Fibroblast of skin of back (primary cell): ENCODE measurements at regions not wholly inside any gene's neighbourhood (a gene's known extent, or its start where the extent isn't known, plus 50 kb on each side); places are given as distances from the start of the nearest gene placed in this dataset.
"Not testable (repeated sequence)": the region's sequence is repeated elsewhere in the genome, so short reads cannot be mapped to it uniquely, and the experiment has no call there.

Experiments
- DNase-seq: peaks from one replicate; pipeline ENCODE4 v3.0.0-alpha.2; 2013

DNA sequence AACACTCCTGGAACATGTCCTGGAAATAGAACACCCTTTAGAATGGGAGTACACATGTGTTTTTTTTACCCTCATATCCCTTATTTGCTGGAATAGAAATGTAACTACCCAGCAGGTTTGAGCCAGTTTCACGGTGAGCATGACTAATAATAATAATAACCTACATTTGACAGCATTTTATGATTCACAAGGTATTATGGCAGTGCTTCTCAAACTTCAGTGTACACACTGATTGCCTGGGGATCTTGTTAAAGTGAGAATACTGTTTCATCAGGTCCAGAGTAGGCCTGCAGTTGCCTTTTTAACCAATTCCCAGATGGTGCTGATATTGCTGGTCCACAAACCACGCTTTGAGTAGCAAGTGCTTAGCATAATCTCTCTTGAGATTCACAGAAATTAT lies 63.9 kb downstream of the NFKBIZ start:
- DNase-seq = peak; percentile 44

DNA sequence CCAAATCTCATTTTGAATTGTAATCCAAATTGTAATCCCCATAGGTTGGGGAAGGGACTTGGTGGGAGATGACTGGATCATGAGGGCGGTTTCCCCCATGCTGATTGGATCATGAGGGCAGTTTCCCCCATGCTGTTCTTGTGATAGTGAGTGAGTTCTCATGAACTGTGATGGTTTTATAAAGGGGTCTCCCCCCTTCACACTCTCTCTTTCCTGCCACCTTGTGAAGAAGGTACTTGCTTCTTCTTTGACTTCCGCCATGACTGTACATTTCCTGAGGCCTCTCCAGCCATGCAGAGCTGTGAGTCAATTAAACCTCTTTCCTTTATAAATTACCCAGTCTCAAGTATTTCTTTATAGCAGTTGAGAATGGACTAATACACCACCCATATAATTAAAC lies 68.4 kb downstream of the NFKBIZ start:
- DNase-seq = not testable (repeated sequence)

DNA sequence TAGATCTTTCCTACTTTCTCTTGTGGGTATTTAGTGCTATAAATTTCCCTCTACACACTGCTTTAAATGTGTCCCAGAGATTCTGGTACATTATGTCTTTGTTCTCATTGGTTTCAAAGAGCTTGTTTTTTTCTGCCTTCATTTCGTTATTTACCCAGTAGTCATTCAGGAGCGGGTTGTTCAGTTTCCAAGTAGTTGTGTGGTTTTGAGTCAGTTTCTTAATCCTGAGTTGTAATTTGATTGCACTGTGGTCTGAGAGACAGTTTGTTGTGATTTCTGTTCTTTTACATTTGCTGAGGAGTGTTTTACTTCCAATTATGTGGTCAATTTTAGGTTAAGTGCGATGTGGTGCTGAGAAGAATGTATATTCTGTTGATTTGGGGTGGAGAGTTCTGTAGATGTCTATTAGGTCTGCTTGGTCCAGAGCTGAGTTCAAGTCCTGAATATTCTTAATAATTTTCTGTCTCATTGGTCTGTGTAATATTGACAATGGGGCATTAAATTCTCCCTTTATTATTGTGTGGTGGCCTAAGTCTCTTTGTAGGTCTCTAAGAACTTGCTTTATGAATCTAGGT lies 72.9 kb downstream of the NFKBIZ start:
- not testable (repeated sequence) for DNase-seq

DNA sequence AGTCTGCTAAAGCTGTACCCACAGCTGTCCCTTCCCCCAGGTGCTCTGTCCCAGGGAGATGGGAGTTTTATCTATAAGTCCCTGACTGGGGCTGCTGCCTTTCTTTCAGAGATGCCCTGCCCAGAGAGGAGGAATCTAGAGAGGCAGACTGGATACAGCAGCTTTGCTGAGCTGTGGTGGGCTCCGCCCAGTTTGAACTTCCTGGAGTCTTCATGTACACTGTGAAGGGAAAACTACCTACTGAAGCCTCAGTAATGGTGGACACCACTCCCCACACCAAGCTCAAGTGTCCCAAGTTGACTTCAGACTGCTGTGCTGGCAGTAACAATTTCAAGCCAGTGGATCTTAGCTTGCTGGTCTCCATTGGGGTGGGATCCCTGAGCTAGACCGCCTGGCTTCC lies 75.3 kb downstream of the NFKBIZ start:
- DNase-seq = not testable (repeated sequence)

DNA sequence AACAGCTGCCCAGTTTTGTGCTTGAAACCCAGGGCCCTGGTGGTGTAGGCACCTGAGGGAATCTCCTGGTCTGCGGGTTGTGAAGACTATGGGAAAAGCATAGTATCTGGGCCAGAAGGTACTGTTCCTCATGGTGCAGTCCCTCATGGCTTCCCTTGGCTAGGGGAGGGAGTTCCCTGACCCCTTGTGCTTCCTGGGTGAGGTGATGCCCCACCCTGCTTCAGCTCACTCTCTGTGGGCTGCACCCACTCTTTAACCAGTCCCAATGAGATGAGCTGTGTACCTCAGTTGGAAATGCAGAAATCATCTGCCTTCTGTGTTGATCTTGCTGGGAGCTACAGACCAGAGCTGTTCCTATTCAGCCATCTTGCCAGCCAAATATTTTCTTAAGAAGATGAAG lies 75.8 kb downstream of the NFKBIZ start:
- DNase-seq = not testable (repeated sequence)

DNA sequence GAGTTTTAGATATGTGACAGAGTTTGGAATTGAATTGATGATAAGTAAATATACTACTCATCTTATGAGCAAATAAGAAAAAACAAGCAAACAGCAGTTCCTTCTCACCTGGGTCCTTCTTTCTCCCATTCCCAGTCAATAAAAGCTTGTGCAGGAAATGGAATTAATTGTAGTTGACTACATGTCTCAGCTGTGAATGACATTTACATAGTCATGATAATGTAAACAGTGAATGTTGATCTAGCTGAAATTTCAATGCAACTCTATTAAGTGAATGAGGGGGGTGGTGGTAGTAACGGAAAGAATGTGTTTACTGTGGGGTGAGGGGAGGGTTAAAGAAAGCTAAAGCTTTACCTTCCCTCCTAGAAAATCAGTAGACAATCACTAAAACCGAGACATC lies 76.2 kb downstream of the NFKBIZ start:
- no peak for DNase-seq

DNA sequence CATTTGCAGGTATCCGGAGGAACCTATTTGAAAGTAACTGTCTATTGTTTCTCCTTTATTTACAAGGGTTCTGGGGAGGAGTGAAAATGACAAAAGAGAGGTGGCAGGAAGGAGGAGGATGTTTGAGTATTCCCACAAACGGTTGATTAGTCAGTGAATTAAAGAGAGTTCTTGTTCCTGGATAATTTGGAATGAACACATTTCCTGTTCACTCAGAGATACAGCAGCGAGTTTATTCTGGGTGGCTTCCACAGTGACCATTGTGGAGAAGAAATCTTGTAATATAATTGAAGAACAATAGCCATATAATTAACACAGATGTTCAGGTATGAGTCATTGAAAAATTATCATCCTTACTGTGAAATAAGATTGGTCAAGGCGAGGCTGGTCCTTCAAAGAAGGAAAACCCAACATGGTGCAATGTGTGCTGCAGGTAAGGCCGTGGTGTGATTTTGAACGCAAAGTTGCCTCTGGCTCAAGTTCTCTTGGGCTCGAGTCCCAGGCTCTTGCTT lies 77.3 kb downstream of the NFKBIZ start:
- DNase-seq = peak; percentile 44

DNA sequence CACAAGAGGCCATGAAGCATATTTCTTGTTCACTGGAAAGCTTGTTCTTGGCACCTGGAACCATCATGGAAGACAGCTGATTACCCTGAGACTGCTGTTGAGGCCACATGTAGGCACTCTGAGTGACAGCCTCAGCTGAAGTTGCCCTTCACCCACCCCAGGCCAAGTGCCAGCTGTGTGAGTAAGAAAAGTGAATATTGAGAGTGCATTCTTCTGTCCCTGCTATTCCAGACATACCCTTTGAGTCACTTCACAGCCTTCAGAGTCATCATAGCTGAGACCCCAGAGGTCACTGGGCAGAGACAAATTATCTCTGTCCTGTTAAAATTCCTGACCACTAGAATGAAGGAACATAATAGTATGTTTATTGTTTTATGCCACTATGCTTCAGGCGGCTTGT lies 79.6 kb downstream of the NFKBIZ start:
- DNase-seq = peak; percentile 93

DNA sequence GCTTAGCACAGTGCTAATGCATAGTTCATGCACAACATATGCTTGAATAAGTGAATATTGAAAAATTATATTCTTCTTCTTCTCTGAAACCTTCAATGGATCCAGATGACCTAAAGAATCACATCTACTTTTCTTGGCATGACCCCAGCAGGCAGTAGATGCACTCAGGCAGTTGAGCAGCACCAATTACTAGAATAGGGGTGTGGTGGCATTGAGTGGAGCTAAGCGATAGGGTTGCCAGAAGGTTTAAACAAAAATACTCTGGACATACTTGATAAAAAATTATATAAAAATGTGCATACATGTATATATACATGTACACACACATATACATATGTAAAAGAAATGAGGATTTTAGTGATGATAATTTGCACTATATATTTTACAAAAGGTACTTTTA lies 81.8 kb downstream of the NFKBIZ start:
- no peak for DNase-seq

DNA sequence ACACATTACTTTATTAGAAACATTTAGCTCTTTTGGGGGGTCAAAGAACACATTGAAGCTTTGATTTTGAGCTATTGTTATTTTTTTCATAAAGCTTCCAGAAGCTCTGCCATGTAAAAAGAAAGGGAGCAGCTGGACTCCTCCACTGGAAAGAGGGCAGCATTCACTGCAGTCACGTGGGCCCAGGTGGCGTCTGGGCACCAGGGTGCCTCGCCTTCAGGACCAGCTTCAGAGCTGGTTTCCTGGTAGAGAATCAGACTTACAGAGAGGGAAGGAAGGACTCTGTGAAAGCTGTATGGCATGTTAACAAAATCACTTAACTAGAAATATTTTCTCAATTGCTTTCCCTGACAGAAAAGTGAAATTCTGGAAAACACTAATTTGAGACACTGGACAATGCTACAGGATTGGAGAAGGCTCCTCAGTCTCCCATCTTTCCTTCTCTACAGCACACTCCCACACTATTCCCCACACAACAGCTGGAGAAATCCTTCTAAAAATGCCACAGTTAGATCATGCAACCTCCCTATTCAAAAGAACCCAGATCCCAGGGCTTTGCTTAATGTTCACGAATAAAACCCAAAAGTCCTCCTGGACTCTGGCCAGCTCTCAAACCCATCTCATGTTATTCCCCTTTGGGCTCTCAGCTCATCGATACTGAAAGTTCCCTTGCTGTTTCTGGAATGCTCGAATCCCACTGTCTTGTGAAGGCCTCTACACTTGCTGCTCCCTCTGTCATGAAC lies 83.2 kb downstream of the NFKBIZ start:
- DNase-seq = no peak

DNA sequence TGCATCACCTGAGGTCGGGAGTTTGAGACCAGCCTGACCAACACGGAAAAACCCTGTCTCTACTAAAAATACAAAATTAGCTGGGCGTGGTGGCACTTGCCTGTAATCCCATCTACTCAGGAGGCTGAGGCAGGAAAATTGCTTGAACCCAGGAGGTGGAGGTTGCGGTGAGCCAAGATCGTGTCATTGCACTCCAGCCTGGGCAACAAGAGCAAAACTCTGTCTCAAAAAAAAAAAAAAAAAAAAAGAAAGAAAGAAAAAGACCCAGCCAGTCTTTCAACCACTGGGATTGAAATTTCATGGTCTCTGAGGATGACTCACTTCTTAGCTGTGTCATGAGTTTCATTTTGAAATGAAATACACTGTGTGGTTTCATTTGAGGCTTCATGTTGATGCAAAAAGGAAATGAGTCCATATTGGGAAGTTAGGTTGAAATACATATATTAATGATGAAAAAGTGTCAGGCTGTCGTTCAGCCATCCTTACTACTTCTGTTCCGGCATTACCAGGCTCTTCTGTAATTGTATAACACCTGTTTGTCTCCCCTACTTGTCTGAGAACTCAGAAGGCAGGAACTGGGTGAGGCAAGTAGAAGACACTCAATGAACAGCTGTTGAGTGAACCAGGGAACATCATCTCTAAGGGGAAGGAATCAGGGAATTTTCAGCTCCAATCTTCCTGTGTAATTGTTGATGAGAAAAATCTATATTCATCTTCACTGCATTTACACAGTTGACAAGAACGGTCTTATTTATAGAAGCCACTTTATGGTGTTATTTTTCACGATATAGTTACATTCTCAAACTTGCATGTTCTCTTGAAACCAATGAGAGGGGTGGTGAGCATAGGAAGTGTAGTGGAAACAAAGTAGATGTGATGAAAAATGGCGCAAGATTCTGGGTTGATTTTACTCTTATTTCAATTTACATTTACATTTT lies 87.4 kb downstream of the NFKBIZ start:
- DNase-seq = peak; percentile 92

DNA sequence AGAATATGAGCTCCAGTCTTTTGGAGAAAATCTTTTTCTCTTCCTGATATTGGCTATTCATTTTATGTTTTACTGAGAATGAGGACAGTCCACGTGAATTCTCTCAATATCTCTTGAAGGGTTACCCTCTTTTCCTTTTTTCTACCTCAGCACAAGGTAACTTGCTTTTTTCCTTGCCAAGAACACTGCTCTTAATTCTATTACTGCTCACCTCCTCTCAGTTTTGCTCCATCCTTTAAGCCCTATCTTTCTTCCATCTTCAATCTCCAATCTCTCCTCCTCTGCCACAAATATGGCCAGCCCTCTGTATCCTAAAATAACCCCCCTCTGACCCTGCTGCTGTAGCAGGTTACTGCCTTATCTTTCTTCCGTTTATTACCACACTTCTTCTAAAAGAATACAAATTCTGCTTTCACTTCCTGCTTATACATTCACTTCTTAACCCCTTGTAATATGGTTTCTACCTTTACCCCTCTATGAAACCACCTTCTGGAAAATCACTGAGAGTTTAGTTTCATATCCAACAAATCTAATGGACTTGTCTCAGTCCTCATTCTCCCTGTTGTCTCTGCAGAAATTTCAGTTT lies 89.0 kb downstream of the NFKBIZ start:
- DNase-seq = no peak

DNA sequence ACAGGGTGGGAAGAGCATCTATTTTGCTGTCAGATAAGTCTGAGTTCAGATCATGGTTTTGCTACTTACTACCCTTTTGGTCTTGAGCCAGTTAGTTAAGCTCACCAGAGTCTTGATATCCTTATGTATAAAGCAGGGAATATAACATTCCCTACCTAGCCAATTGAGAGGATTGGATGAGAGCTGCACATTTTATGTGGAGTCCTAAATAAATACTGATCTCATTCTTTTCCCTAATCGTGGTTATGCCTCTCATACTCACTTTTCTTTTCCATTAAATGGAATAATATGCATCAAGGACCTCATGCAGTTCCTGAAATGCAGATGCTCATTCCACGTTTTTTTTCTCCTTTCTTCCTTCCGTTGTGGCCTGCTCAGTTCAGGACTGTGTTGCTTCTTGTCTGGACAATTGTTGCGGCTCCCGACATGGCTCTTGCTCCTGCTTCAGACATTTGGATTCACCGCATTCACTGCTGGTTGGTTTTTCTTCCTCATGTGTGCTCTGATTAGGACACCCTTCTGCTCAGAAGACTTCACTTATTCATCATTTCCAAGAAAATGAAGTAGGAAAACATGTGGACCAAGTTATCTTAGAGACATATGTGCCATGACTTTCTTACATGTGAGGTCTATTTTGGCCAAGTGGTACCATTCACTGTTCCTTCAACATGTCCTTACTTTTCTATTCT lies 90.2 kb downstream of the NFKBIZ start:
- DNase-seq = peak; percentile 60

DNA sequence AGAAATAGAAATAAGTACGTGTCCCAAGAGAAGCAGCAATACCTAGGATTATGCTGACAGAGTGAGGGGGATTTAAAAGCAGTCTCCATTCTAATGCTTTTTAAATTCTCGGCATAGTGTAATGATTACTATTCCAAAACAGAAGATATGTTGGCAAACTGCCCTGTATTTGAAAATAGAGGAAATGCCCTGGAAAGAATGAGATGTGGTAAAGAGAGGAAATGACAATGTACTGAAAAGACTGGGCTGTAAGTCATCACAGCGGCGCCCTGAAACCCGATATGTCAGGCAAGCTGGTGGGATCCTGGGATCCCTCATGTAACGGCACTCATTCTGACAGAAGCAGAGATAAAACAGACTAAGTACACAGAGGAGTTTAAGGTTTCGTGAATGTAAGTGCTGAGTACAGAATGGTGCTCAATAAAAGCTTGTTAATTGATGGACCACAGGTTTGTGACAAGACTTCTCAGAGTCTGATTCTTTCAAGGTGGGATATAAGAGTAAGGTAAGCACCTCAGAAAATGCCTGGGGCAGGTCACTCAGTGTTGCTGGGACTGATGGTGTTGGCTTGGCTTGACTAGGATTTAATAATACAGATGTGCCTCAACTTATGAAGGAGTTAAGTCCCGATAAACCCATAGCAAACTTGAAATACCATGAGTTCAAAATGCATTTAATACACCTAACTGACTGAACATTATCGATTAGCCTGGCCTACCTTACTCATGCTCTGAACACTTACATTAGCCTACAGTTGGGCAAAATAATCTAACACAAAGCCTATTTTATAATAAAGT lies 91.4 kb downstream of the NFKBIZ start:
- peak; percentile 99 for DNase-seq

DNA sequence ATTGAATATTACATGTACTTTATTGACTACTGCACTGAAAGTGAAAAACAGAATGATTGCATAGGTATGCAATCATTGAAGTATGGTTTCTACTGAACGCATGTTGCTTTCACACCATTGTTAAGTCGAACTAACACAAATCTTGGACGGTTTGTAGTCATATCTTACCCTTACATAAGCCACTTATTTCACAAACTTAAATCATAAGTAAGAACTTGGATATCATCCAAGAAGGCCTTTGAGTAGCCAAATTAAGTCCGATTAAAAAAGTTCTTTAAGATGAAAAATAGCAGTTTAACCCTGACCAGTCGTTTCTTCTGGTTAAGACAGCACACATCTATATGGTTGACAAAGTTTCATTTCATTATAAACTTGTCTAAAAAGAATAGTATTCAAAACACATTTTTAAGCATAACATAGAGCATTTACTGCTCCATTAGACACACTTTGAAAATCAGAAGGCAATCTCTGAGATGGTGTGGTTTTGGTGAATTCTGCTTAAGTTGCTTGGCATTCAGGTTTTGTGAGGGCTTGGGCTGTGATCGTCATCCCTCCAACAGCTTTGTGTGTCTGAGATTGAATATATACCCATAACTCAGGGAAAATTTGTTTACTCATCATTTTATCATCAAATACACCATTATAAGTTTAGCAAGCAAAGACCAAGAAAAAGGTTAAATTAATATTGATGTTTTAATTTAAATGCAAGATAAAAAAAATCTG lies 92.2 kb downstream of the NFKBIZ start:
- DNase-seq = no peak

DNA sequence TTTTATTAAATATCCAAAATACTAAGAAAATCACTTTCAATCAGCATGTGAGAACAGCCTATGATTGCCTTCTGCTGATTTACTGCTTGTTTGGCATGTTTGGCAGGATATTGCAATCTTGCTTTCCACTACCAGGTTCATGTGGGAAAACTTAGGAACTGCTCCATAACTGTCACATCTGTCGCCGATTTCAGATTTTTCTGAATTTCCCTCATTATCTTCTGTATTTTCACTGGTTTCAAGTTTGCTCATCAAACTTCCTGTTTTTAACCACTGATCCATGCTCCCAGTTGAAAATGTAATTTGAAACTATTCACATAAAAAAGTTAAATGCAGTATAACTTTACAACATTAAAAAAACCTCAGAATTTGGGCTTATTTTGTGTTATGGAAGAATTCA lies 93.0 kb downstream of the NFKBIZ start:
- no peak for DNase-seq

DNA sequence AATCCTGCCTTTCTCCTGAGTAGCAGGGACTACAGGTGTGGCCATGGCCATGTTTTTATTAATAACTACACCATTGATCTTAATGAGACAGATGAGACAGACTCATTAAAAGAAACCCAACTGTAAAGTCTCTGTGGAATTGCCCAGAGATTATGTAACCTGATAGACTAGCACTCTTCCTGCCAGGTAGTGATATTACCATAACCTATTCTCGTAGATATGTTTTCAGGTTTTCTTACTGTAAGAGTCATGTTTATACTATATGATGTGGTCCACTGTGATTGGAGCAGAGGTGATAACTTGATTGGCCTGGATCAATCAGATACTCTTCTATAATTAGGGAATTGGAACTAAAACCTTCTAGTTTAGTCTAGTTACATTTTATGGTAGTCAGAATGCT lies 93.7 kb downstream of the NFKBIZ start:
- DNase-seq = no peak

DNA sequence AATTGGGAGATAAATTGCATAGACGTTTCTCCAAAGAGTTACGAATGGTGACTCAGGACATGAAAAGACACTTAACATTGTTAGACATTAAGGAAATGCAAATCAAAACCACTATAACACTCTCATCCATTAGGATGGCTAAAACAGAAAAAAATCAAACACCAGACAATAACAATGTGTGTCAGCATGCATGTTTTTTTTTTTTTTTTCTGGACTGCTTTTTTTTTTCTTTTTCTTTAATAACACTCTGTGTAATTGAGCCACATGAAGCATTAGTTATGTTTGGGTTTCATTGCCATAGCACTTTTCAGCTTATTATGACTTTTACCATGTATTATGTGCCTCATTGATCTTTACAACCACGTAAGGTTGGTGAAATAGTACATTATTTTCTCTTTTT lies 95.0 kb downstream of the NFKBIZ start:
- DNase-seq = peak; percentile 42

DNA sequence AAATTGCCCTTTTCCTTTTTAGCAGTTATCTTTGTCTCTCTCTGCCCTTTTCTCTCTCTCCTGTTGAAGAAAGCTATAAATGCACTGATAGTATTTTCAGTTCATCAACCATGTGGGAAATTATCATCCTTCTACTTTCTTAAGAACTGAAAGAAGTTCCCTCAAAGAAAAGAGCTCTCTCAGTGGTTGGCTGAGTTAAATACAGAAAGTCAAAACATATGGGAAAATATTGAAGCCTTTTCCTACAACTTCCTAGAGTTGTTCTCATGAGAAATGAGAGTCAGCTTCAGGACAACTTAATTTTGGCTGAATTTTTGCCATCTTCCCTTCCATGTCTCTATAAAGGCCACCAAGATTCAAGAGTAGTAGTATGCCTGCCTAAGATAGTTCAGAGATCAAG lies 96.7 kb downstream of the NFKBIZ start:
- no peak for DNase-seq

DNA sequence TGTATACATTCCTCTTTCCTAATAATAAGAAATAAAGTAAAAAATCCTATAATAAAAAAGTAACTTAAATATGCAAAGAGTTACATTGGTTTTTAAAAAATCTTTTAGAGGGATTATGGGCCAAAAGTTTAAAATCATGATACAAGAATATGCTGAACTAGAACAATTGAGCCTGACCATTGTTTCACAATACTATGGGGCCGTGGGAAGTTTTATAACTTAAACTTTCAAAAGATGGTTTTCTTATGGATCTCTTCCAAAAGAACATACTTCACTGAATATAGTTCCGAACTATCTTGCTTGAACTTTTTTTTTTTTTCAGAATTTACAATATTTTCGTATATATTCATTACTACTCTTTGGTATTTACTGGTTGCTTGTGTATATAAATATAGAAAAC lies 97.6 kb downstream of the NFKBIZ start:
- DNase-seq = no peak

DNA sequence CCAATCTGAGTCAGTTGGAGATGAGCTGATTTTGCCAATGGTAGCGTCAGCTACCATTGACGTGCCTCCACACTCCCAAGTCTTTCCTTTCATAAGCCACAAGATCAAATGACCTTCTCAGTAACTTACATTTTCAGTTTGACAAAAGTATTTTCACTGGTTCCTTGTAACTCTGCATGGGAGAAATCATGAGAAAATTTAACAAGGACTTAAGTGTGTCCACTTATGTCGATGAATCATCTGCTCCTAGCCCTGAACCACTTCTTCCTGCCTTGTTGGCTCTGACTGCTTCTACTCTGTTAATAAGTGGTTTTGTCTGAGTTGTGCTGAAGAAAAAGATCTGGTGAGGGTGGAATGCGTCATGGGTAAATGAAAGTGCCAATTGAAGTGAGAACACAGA lies 101.2 kb downstream of the NFKBIZ start:
- peak; percentile 77 for DNase-seq
